ENCODE measurements at regions not wholly inside any gene's neighbourhood (a gene's known extent, or its start where the extent isn't known, plus 50 kb on each side); places are given as distances from the start of the nearest gene placed in this dataset.
"Not testable (repeated sequence)": the region's sequence is repeated elsewhere in the genome, so short reads cannot be mapped to it uniquely, and the experiment has no call there.

DNA sequence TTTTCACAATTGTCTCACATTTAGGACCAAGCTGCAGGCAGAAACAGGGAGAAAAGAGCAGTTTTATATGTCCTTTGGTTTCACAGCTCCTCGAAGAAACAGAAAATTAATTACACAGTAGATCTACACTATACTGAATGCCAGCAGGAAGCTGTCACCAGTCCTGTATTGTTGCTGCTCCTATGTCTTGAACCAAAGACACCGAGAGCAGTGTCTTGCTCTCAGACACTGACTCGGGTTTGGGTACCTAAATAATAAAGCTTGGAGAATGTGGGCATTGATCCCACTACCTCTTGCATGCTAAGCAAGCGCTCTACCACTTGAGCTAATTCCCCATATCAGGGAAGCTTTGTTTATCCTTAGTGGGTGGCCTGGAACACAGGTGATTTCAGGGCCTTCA is 168.4 kb upstream of the ZNF322 start:
- TF ChIP-seq, protein P1, sequence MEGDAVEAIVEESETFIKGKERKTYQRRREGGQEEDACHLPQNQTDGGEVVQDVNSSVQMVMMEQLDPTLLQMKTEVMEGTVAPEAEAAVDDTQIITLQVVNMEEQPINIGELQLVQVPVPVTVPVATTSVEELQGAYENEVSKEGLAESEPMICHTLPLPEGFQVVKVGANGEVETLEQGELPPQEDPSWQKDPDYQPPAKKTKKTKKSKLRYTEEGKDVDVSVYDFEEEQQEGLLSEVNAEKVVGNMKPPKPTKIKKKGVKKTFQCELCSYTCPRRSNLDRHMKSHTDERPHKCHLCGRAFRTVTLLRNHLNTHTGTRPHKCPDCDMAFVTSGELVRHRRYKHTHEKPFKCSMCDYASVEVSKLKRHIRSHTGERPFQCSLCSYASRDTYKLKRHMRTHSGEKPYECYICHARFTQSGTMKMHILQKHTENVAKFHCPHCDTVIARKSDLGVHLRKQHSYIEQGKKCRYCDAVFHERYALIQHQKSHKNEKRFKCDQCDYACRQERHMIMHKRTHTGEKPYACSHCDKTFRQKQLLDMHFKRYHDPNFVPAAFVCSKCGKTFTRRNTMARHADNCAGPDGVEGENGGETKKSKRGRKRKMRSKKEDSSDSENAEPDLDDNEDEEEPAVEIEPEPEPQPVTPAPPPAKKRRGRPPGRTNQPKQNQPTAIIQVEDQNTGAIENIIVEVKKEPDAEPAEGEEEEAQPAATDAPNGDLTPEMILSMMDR (IDR thresholded peaks at IDR 0.05) = not testable (repeated sequence)
- not testable (repeated sequence) for TF ChIP-seq POLR2A (IDR thresholded peaks at IDR 0.05)

All from ovary (tissue), 3 donors.